ENCODE measurements at regions not wholly inside any gene's neighbourhood (a gene's known extent, or its start where the extent isn't known, plus 50 kb on each side); places are given as distances from the start of the nearest gene placed in this dataset.

DNA sequence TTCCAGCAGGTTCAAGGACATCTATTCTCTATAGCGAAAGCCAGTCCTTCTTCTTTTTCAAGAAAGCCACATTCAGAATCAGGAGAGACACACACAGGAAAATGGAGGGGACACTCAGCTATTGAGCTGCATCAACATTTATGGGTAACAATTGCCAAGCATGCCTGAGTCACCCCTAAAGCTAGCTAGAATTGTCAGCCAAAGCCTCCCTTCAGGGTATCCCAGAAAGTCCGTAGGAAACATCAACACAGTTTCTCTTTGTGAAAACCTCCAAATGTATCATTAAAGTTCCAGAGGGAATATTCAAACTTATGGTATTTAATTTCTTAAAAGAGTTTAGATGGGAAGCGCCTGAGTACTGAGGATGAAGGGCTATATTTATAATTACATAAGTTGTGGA lies 331.1 kb upstream of the SLC7A11 start:
- intact Hi-C loops (cut with DNase I; ENCODE audit: low total_unique reads): no loop called here
- no peak for TF ChIP-seq POLR2A (IDR thresholded peaks at IDR 0.05)
- no peak for TF ChIP-seq CTCF (IDR thresholded peaks at IDR 0.05)
- no peak for TF ChIP-seq POLR2AphosphoS5 (IDR thresholded peaks at IDR 0.05)
- peaks cover 0 to 19% of the 10 kb centered on the region in 2 donors for H3K9me3 ChIP-seq
- no peak overlapping the region for H3K4me3 ChIP-seq
- H3K27me3 ChIP-seq: no peaks in the 10 kb centered on the region
- no peak overlapping the region for H3K27ac ChIP-seq
- no peak for DNase-seq (ENCODE audit: low spot score in 2 of 2)
- no peaks in the 10 kb centered on the region for H3K36me3 ChIP-seq
- H3K4me1 ChIP-seq: no peaks in the 10 kb centered on the region

DNA sequence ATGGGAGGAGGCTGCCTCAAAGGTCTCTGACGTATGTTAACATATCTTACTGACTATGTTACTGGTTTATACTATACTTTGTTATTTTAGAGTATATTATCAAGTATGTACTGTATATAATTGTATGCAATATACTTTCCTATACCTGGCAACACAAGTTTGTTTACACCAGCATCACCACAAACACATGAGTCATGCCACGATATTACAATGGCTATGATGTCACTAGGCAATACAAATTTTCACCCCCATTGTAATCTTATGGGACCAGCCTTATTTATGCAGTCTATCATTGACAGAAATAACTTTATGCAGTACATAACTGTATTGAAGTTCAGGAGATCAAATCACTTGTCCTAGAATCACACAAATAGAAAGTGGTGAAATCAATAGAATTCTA lies 329.9 kb upstream of the SLC7A11 start:
- no peak for DNase-seq (ENCODE audit: low spot score in 2 of 2)
- TF ChIP-seq POLR2AphosphoS5 (IDR thresholded peaks at IDR 0.05) (no peak), POLR2A (IDR thresholded peaks at IDR 0.05) (no peak), CTCF (IDR thresholded peaks at IDR 0.05) (no peak)
- no peaks in the 10 kb centered on the region for H3K4me1 ChIP-seq
- no peaks in the 10 kb centered on the region for H3K36me3 ChIP-seq
- no peak overlapping the region for H3K27ac ChIP-seq
- H3K9me3 ChIP-seq: peaks cover 0 to 7% of the 10 kb centered on the region in 2 donors
- intact Hi-C loops (cut with DNase I; ENCODE audit: low total_unique reads): no loop called here
- H3K27me3 ChIP-seq: no peaks in the 10 kb centered on the region
- H3K4me3 ChIP-seq: no peak overlapping the region

DNA sequence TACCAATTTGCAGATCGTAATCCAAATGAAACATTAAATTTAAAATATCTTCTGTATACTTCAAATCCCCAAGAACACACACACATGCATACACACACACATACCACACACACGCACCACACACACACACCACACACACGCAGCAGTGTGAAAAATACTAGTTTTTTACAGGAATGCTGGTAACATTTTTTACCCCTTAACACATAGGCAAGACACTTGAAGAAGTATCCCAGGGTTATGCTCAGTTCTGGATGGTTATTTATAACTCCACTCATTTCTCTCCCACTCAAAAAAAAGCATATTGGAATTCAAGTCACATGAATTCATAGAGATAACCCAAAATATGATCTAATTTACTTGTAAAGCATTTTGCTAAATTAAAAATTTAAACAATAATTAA lies 325.5 kb upstream of the SLC7A11 start:
- Histone ChIP-seq H3K4me3 (no peak overlapping the region), H3K27me3 (no peaks in the 10 kb centered on the region), H3K36me3 (no peaks in the 10 kb centered on the region), H3K27ac (no peak overlapping the region), H3K9me3 (no peaks in the 10 kb centered on the region), H3K4me1 (no peaks in the 10 kb centered on the region)
- intact Hi-C loops (cut with DNase I; ENCODE audit: low total_unique reads): no loop called here
- DNase-seq (ENCODE audit: low spot score in 2 of 2): no peak
- TF ChIP-seq CTCF (IDR thresholded peaks at IDR 0.05) (no peak), POLR2A (IDR thresholded peaks at IDR 0.05) (no peak), POLR2AphosphoS5 (IDR thresholded peaks at IDR 0.05) (no peak)

- TF ChIP-seq CTCF (IDR thresholded peaks at IDR 0.05) (no peak), POLR2A (IDR thresholded peaks at IDR 0.05) (no peak), POLR2AphosphoS5 (IDR thresholded peaks at IDR 0.05) (no peak)
- H3K4me3 ChIP-seq: no peak overlapping the region
- no peaks in the 10 kb centered on the region for H3K36me3 ChIP-seq
- no peaks in the 10 kb centered on the region for H3K4me1 ChIP-seq
- no peak overlapping the region for H3K27ac ChIP-seq
- H3K9me3 ChIP-seq: no peaks in the 10 kb centered on the region
- no peak for DNase-seq (ENCODE audit: low spot score in 2 of 2)
- H3K27me3 ChIP-seq: no peaks in the 10 kb centered on the region
- intact Hi-C loops (cut with DNase I; ENCODE audit: low total_unique reads): no loop called here
These were observed 323.4 kb upstream of the SLC7A11 start for GRCh38 chr4:138565576-138565975.

- peak overlapping the region; percentile 27 to 55 for H3K27ac ChIP-seq
These were observed 320.4 kb upstream of the SLC7A11 start for GRCh38 chr4:138562544-138562991.

More at GRCh38 chr4:138562544-138562991, 320.4 kb upstream of the SLC7A11 start:
- no peaks in the 10 kb centered on the region for H3K9me3 ChIP-seq
- H3K4me1 ChIP-seq: no peaks in the 10 kb centered on the region
- TF ChIP-seq POLR2A (IDR thresholded peaks at IDR 0.05) (no peak), POLR2AphosphoS5 (IDR thresholded peaks at IDR 0.05) (no peak), CTCF (IDR thresholded peaks at IDR 0.05) (no peak)
- no peaks in the 10 kb centered on the region for H3K27me3 ChIP-seq
- no peak for DNase-seq (ENCODE audit: low spot score in 2 of 2)
- intact Hi-C loops (cut with DNase I; ENCODE audit: low total_unique reads): no loop called here
- H3K36me3 ChIP-seq: no peaks in the 10 kb centered on the region
- H3K4me3 ChIP-seq: no peak overlapping the region
